ENCODE measurements at regions not wholly inside any gene's neighbourhood (a gene's known extent, or its start where the extent isn't known, plus 50 kb on each side); places are given as distances from the start of the nearest gene placed in this dataset.
A peak's percentile ranks its signal among the peaks of the same experiment; 100 is the strongest.

DNA sequence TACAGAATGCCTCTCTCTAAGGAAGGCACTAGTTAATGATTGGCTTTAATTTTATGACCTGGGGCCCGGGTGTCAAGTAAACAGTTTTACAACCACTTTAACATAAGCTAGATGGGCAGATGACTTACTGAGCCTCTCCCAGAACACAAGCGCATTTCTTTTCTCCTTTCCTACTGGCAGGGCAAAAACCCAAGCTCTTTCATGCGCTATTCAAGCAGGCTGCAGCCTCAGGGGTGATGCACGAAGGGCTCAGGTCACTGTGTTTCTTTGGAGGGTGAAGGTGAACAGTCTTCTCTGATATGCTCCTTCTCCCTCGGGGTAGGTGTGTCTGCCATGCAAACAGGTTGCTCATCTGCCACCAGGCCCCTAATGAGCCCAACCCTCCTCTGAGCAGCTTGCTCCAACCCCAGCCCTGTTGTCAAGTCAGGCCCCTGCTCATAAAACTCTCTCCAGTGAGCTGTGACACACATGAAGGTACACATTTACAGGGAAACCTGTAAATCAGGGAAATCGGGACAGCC, 73.5 kb upstream of the CDH4 start:
- DNase-seq (ENCODE audit: low read depth): no peak
- TF ChIP-seq CTCF (conservative IDR thresholded peaks at IDR 0.05; ENCODE audit: low read length): no peak

GRCh38 chr20:61184194-61184593, 67.9 kb upstream of the CDH4 start:
- DNase-seq (ENCODE audit: low read depth): peak; percentile 20
- no peak for TF ChIP-seq CTCF (conservative IDR thresholded peaks at IDR 0.05; ENCODE audit: low read length)
- no peak overlapping the region for H3K4me3 ChIP-seq (ENCODE audit: low read length)

More for the DNA sequence above, 73.5 kb upstream of the CDH4 start:
- H3K4me3 ChIP-seq (ENCODE audit: low read length): no peak overlapping the region

DNA sequence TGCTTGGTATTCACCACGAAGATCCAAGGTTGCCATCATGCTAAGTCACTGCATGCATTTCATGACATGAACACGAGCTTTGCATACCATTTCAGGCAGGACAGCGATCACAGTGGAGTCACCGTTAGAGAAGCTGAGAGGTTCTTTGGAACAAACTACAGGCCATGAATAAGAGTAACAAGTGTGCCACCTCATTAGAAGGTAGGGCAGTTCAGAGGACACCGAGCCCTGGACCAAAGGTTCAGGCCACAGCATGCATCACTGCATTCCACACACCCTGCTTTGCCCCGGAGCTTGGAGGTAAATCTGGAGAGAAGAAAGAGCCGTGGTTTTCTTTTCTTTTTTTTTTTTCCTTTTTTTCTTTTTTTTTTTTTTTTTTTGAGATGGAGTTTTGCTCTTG, 66.9 kb upstream of the CDH4 start:
- no peak for TF ChIP-seq CTCF (conservative IDR thresholded peaks at IDR 0.05; ENCODE audit: low read length)
- DNase-seq (ENCODE audit: low read depth): no peak

DNA sequence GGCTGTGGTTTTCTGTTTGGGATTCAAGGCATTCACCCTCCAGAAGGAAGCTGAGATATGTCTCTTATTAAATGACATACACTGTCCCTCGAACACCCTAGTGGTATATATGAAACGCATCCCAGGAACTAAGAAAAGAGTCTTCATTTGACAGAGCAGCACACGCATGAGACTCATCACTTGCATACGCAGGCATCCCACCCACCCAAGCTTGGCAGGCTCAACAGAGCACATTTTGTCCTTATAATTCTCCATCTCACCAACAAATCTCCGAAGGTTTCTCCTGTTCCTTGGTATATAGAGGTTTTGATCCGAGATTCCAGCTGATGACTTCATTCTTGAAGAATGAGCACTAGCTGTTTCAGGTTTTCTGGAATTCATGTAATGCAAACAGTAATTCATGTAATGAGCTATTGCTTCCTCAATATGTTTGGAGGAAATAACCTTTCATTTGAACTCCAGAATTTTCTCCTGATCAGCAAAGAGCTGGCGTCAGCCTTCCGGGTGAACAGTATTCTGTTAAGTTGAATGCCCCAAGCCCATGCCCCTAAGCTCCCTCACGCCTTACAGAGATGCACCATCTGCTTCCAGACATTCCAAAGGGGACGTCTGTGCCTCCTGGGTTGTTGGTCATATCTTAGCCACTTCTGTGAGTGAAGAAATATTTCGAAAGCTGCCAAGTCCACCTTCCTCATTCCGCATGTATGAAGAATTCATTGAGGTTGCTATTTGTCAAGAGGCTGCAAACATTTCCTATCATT, 66.0 kb upstream of the CDH4 start:
- peak; percentile 42 for TF ChIP-seq CTCF (conservative IDR thresholded peaks at IDR 0.05; ENCODE audit: low read length)
- peak; percentile 97 for DNase-seq (ENCODE audit: low read depth)
- no peak overlapping the region for H3K4me3 ChIP-seq (ENCODE audit: low read length)

More for the DNA sequence above, 66.9 kb upstream of the CDH4 start:
- H3K4me3 ChIP-seq (ENCODE audit: low read length): no peak overlapping the region

GRCh38 chr20:61186771-61187472, 65.1 kb upstream of the CDH4 start:
- peak; percentile 42 for DNase-seq (ENCODE audit: low read depth)
- H3K4me3 ChIP-seq (ENCODE audit: low read length): no peak overlapping the region
- TF ChIP-seq CTCF (conservative IDR thresholded peaks at IDR 0.05; ENCODE audit: low read length): no peak

DNA sequence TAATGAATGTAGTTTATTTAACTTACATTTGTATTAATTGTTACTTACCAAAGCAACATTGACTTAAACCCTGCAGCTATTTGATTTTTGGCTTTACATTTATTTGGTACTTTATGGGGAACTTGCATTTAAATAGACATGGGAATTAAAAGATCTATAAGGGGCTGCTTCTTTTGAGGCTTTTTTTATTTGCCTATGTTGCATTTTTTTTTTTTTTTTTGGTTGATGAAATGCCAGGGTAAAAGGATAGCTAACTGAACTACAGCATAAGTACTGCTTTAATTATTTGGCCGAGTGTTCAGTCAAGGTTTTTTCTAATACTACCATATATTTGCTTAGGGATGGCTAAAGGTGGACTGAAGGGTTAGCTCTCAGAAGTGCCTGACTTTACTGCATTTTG, 62.5 kb upstream of the CDH4 start:
- TF ChIP-seq CTCF (conservative IDR thresholded peaks at IDR 0.05; ENCODE audit: low read length): no peak
- no peak for DNase-seq (ENCODE audit: low read depth)
- H3K4me3 ChIP-seq (ENCODE audit: low read length): no peak overlapping the region

Measured in AG10803 (cell line).